GM19023 (cell line): ENCODE measurements at regions not wholly inside any gene's neighbourhood (a gene's known extent, or its start where the extent isn't known, plus 50 kb on each side); places are given as distances from the start of the nearest gene placed in this dataset.

Source experiments
- ATAC-seq: cut with Tn5 transposase; IDR thresholded peaks from one replicate; pipeline ENCODE4 v1.9.1; 2021; ENCODE audit warnings: mild to moderate bottlenecking, moderate library complexity; ENCODE audit not compliant: unreplicated experiment

- ATAC-seq, result no peak
Observed at GRCh38 chr7:52712938-52713337, 322.5 kb upstream of the POM121L12 start.

- ATAC-seq, result no peak
Observed at GRCh38 chr7:52711951-52712350, 323.5 kb upstream of the POM121L12 start.

GRCh38 chr7:52708846-52709245 is 326.6 kb upstream of the POM121L12 start:
- no peak for ATAC-seq

GRCh38 chr7:52705768-52706167 is 329.7 kb upstream of the POM121L12 start:
- ATAC-seq, result no peak

GRCh38 chr7:52700349-52700748 is 335.1 kb upstream of the POM121L12 start:
- no peak for ATAC-seq

- ATAC-seq, result no peak
Observed at GRCh38 chr7:52695973-52696595, 339.3 kb upstream of the POM121L12 start.

- no peak for ATAC-seq
Observed at GRCh38 chr7:52691257-52691656, 344.2 kb upstream of the POM121L12 start.

- ATAC-seq, result no peak
Observed at GRCh38 chr7:52689912-52690311, 345.5 kb upstream of the POM121L12 start.

- no peak for ATAC-seq
Observed at GRCh38 chr7:52685333-52685732, 350.1 kb upstream of the POM121L12 start.

- no peak for ATAC-seq
Observed at GRCh38 chr7:52684388-52684787, 351.0 kb upstream of the POM121L12 start.

GRCh38 chr7:52682993-52683392 is 352.4 kb upstream of the POM121L12 start:
- no peak for ATAC-seq

- no peak for ATAC-seq
Observed at GRCh38 chr7:52670608-52671225, 364.7 kb upstream of the POM121L12 start.

- ATAC-seq, result no peak
Observed at GRCh38 chr7:52669031-52669430, 366.4 kb upstream of the POM121L12 start.

- ATAC-seq, result no peak
Observed at GRCh38 chr7:52668435-52668834, 367.0 kb upstream of the POM121L12 start.

GRCh38 chr7:52659178-52659577 is 376.3 kb upstream of the POM121L12 start:
- ATAC-seq, result no peak

- ATAC-seq, result no peak
Observed at GRCh38 chr7:52656098-52656497, 379.3 kb upstream of the POM121L12 start.

- ATAC-seq, result no peak
Observed at GRCh38 chr7:52652621-52653020, 382.8 kb upstream of the POM121L12 start.

- no peak for ATAC-seq
Observed at GRCh38 chr7:52648872-52649271, 386.6 kb upstream of the POM121L12 start.

GRCh38 chr7:52647046-52647445 is 388.4 kb upstream of the POM121L12 start:
- no peak for ATAC-seq

GRCh38 chr7:52639981-52640380 is 395.5 kb upstream of the POM121L12 start:
- no peak for ATAC-seq

- ATAC-seq, result no peak
Observed at GRCh38 chr7:52639126-52639525, 396.3 kb upstream of the POM121L12 start.

- ATAC-seq, result no peak
Observed at GRCh38 chr7:52635021-52635420, 400.4 kb upstream of the POM121L12 start.

- ATAC-seq, result no peak
Observed at GRCh38 chr7:52620849-52621248, 414.6 kb upstream of the POM121L12 start.
